ENCODE measurements at regions not wholly inside any gene's neighbourhood (a gene's known extent, or its start where the extent isn't known, plus 50 kb on each side); places are given as distances from the start of the nearest gene placed in this dataset.

- no peak overlapping the region for H3K4me3 ChIP-seq (ENCODE audit: low read depth, low read length)
- no peak for TF ChIP-seq CTCF (IDR thresholded peaks at IDR 0.05; ENCODE audit: insufficient read depth, low read depth, low read length)
- DNase-seq (ENCODE audit: low read depth) = no peak
Measured at GRCh38 chr6:104596091-104596490, 263.6 kb downstream of the HACE1 start.

GRCh38 chr6:104595311-104595820, 264.4 kb downstream of the HACE1 start:
- no peak for TF ChIP-seq CTCF (IDR thresholded peaks at IDR 0.05; ENCODE audit: insufficient read depth, low read depth, low read length)
- H3K4me3 ChIP-seq (ENCODE audit: low read depth, low read length) = no peak overlapping the region
- no peak for DNase-seq (ENCODE audit: low read depth)

GRCh38 chr6:104591573-104592334, 268.0 kb downstream of the HACE1 start:
- DNase-seq (ENCODE audit: low read depth) = peak; percentile 89
- TF ChIP-seq CTCF (IDR thresholded peaks at IDR 0.05; ENCODE audit: insufficient read depth, low read depth, low read length) = no peak

GRCh38 chr6:104589940-104590339, 269.8 kb downstream of the HACE1 start:
- no peak for TF ChIP-seq CTCF (IDR thresholded peaks at IDR 0.05; ENCODE audit: insufficient read depth, low read depth, low read length)
- no peak for DNase-seq (ENCODE audit: low read depth)
- no peak overlapping the region for H3K4me3 ChIP-seq (ENCODE audit: low read depth, low read length)

More at GRCh38 chr6:104591573-104592334, 268.0 kb downstream of the HACE1 start:
- no peak overlapping the region for H3K4me3 ChIP-seq (ENCODE audit: low read depth, low read length)

GRCh38 chr6:104585646-104586045, 274.1 kb downstream of the HACE1 start:
- no peak for TF ChIP-seq CTCF (IDR thresholded peaks at IDR 0.05; ENCODE audit: insufficient read depth, low read depth, low read length)
- no peak overlapping the region for H3K4me3 ChIP-seq (ENCODE audit: low read depth, low read length)
- DNase-seq (ENCODE audit: low read depth) = no peak

- no peak for DNase-seq (ENCODE audit: low read depth)
- TF ChIP-seq CTCF (IDR thresholded peaks at IDR 0.05; ENCODE audit: insufficient read depth, low read depth, low read length) = no peak
- no peak overlapping the region for H3K4me3 ChIP-seq (ENCODE audit: low read depth, low read length)
Measured at GRCh38 chr6:104580452-104580851, 279.3 kb downstream of the HACE1 start.

Data from fibroblast of villous mesenchyme (primary cell).